Coronary artery (tissue), 2 donors: ENCODE measurements at regions not wholly inside any gene's neighbourhood (a gene's known extent, or its start where the extent isn't known, plus 50 kb on each side); places are given as distances from the start of the nearest gene placed in this dataset.

ENCODE experiments used
- DNase-seq: peaks from one replicate; pipeline ENCODE4 v3.0.0-alpha.2; 2017; ENCODE audit warnings: low spot score
- H3K27ac ChIP-seq, 2 donors: fragments of 200-600 bp; sonication (generic); one replicate each; pipeline ENCODE4 v1.5.1; 2016 to 2019
- H3K4me3 ChIP-seq: fragments of 200-600 bp; sonication (generic); 2 replicates; pipeline ENCODE4 v1.5.1; 2016; ENCODE audit warnings: mild to moderate bottlenecking, moderate library complexity
- TF ChIP-seq, protein P1 (sequence below): fragments of 200-600 bp; sonication (generic); IDR thresholded peaks from one replicate; pipeline ENCODE4 v1.5.1; 2019; ENCODE audit warnings: antibody characterized with exemption

DNA sequence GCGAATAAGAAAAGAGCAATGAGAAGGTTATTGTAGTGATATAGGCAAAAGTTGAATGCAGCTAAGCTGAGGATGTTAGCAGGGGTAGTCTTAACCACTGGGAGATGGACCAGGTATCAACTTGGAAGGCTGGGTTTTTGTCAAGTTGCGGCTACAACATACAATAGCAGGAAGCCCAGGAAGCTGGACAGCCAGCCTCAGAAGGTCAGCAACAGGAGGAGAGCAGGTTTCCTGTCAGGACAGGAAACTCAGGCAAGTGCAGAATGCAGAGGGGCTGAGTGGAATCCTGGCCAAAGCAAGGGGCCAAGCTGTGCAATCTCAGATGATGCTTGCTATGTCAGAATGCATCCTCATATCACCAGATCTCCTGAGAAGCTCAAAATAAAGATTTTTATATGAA lies 530.0 kb upstream of the ID2 start:
- Histone ChIP-seq H3K4me3 (no peak overlapping the region), H3K27ac (no peak overlapping the region)
- TF ChIP-seq, protein P1, sequence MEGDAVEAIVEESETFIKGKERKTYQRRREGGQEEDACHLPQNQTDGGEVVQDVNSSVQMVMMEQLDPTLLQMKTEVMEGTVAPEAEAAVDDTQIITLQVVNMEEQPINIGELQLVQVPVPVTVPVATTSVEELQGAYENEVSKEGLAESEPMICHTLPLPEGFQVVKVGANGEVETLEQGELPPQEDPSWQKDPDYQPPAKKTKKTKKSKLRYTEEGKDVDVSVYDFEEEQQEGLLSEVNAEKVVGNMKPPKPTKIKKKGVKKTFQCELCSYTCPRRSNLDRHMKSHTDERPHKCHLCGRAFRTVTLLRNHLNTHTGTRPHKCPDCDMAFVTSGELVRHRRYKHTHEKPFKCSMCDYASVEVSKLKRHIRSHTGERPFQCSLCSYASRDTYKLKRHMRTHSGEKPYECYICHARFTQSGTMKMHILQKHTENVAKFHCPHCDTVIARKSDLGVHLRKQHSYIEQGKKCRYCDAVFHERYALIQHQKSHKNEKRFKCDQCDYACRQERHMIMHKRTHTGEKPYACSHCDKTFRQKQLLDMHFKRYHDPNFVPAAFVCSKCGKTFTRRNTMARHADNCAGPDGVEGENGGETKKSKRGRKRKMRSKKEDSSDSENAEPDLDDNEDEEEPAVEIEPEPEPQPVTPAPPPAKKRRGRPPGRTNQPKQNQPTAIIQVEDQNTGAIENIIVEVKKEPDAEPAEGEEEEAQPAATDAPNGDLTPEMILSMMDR, result no peak
- no peak for DNase-seq

DNA sequence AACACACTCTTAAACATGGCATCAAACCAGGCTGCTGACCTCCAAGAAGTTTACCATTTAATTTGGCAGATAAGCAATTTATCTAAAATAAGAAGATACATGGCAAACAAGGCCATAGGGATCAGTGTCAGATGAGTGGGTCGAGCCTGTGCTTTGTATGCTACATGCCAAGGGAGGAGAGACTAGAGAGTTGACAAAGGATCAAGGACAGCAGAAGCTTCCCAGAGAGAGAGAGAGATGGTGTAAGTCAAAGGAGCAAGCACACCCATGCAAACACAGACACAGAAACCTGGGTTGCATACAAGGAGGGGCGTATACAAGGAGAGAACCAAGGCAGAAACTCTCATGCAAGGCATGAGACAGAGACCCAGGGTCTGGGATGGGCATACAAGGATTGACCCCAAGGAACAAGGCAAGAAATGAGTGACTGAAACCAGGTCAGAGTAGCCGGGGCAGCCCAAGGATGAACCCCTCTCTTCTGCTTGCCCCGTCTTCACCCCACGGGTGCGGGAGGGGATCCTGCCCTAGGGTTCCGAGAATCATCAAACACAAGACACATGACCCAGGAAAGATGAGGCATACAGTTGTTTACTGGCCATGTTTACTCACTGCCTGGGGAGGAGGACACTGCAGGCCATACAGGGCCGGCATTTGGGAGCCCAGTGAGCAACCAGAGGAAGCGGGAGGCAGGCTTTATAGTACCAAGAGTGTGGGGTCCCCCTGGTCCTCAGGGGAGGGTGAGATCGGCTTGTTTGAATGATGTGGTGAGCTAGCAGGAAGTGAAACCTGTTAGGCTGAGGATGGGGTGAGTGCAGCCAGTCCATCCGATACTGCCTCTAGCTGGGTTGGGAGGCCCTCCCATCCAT lies 529.2 kb upstream of the ID2 start:
- Histone ChIP-seq H3K27ac (no peak overlapping the region), H3K4me3 (no peak overlapping the region)
- no peak for DNase-seq
- TF ChIP-seq, protein P1, result no peak

DNA sequence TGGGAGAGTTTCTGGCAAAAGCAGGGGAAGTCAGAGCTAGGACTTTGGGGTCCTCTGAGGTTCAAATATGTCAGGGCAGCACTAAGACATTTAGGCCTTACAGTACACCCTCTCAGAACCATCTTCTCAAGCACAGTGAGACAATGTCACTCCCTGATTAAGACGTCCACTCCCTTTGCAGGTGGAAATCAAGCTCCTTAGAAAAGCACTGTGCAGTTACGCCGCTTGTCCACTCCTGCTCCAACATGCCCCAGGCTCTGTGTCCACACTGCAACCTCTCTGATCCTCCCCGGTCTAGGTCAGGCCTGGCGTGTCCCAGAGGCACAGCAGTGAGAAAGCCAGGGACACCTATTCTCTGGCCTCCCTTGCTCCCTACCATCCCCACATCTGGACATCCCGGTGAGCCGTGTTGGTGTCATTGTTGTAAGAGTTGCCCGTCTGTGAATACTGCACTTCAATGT lies 528.6 kb upstream of the ID2 start:
- no peak for DNase-seq
- Histone ChIP-seq H3K4me3 (no peak overlapping the region), H3K27ac (no peak overlapping the region)
- TF ChIP-seq, protein P1, result no peak

DNA sequence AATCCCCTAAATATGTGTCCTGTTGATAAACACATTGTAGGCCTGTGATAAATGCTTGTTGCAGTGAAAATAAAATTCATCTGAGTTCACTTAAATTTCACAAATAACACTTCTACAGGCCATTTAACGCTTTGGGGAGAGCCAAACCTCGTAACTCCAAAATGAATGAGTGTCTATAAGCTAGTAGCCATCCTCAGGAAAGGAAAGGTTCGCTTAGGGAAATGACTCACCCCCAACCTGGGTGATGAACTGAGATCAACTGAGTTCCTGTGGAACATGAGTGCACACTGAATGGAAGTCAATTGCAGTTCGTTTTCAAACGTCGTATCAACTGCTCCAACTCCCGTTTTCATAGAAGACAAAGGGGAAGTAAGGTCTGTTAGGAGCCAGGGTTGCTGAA lies 527.6 kb upstream of the ID2 start:
- TF ChIP-seq, protein P1, result no peak
- no peak overlapping the region for H3K27ac ChIP-seq
- no peak for DNase-seq
- H3K4me3 ChIP-seq, result no peak overlapping the region

DNA sequence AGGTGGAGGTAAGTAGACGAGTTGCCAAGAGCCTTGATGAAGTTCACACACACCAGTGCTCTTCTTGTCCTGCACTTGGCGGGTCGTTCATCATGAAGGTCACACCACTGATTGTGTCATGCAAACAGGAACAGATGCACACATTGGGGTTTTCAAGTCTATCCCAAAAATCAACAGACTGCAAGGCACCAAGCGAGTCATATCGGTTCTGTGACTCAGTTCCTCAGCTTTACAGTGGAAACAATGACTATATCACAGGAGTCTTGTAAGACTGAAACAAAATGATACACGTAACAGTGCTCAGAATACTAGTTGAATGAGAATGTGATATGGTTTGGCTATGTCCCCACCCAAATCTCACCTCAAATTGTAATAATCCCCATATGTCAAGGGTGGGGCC lies 526.9 kb upstream of the ID2 start:
- DNase-seq, result no peak
- Histone ChIP-seq H3K27ac (no peak overlapping the region), H3K4me3 (no peak overlapping the region)
- TF ChIP-seq, protein P1, result no peak

DNA sequence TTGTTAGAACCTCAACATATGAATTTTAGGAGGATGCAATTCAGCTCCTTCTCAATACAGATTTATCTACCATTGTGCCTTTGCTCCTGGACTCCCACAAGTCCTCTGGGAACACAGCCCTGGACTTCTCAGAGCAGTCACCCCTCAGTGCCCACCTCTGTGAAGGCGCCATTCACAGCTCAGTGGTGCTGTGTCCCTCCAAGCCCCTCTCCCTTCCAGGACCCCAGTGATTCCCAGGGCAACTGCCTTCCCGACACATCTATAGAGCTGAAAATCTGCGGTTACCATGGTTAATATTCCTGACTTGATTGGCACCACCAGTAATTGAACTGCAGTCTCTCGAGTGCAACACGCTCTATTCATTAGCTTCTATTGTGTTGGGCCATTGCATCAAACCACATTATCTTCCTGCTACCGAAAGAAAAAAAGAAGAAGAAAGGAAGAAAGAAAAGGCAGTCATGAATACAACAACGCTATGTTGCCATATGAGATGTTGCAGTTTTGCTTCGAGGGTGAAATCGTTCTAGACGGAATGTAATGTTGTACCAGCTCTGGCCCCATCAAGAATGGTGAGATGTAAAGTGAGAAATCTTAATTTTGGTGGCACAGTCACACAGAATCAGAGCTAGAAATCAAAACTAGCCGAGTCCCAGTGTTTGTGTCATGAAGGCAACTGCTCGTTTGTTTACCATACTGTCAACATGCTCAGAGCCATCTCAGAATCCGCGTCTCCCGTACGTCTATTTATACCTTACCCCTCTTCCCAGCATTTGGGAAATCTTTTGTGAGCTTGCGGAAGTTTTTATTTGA lies 524.0 kb upstream of the ID2 start:
- DNase-seq, result no peak
- TF ChIP-seq, protein P1, result no peak
- no peak overlapping the region for H3K4me3 ChIP-seq
- no peak overlapping the region for H3K27ac ChIP-seq
